Aorta (tissue), 5 donors: ENCODE measurements at regions not wholly inside any gene's neighbourhood (a gene's known extent, or its start where the extent isn't known, plus 50 kb on each side); places are given as distances from the start of the nearest gene placed in this dataset.

Source experiments
- ATAC-seq: fragments of 200-7000 bp; cut with Tn5 transposase; one replicate; pipeline ENCODE4 v1.9.1; 2022; ENCODE audit warnings: moderate library complexity; ENCODE audit not compliant: low FRiP score
- DNase-seq, 2 donors: peaks; one replicate each; pipeline ENCODE4 v3.0.0-alpha.2; 2020
- H3K27ac ChIP-seq, 2 donors: one replicate each; pipeline ENCODE4 v1.5.1; 2013; ENCODE audit warnings: low read length in 2 of 2, mild to moderate bottlenecking in 2 of 2, moderate library complexity in 2 of 2, control low read depth in 1 of 2, inconsistent platforms in 1 of 2, low read depth in 1 of 2
- H3K27me3 ChIP-seq, 2 donors: one replicate each; pipeline ENCODE4 v1.6.1; 2013; ENCODE audit warnings: control low read depth in 1 of 2, low read length in 1 of 2, mild to moderate bottlenecking in 1 of 2, moderate library complexity in 1 of 2; ENCODE audit not compliant: insufficient read depth in 2 of 2, control insufficient read depth in 1 of 2
- H3K36me3 ChIP-seq, 2 donors: one replicate each; pipeline ENCODE4 v1.6.1; 2013; ENCODE audit warnings: control low read depth in 1 of 2, low read length in 1 of 2, mild to moderate bottlenecking in 1 of 2; ENCODE audit not compliant: insufficient read depth in 2 of 2, control insufficient read depth in 1 of 2
- H3K4me1 ChIP-seq, 2 donors: one replicate each; pipeline ENCODE4 v1.6.1; 2013; ENCODE audit warnings: low read length in 2 of 2, control low read depth in 1 of 2, mild to moderate bottlenecking in 1 of 2, moderate library complexity in 1 of 2; ENCODE audit not compliant: insufficient read depth in 2 of 2, control insufficient read depth in 1 of 2
- H3K4me3 ChIP-seq, 2 donors: one replicate each; pipeline ENCODE4 v1.5.1; 2013; ENCODE audit warnings: low read length in 2 of 2, control low read depth in 1 of 2, mild to moderate bottlenecking in 1 of 2
- H3K9me3 ChIP-seq: one replicate; pipeline ENCODE4 v1.6.1; 2013; ENCODE audit warnings: mild to moderate bottlenecking, low read length; ENCODE audit not compliant: control insufficient read depth
- WGBS, 2 donors: extraction: QIAGEN DNeasy Blood & Tissue Kit; methylation state at CpG; one replicate each; pipeline ENCODE4 v1.1.7; 2013; 5-methylcytosine and 5-hydroxymethylcytosine counted together
- intact Hi-C, 2 donors: fragments of 100-400 bp; cut with DNase I; formaldehyde crosslinking; loops; one replicate each; pipeline versions ENCODE4 v1.14.2 to v1.15.0; 2022
- donor health status: healthy with polysubstance abuse.
- donor health status: Bipolar disorder and iron deficiency.
- donor health status: DM: no; HTN: no; CAD: no.
- donor health status: DM: no; HTN: no; CAD: no.
- donor health status: DM: yes; HTN: yes; CAD: no.

DNA sequence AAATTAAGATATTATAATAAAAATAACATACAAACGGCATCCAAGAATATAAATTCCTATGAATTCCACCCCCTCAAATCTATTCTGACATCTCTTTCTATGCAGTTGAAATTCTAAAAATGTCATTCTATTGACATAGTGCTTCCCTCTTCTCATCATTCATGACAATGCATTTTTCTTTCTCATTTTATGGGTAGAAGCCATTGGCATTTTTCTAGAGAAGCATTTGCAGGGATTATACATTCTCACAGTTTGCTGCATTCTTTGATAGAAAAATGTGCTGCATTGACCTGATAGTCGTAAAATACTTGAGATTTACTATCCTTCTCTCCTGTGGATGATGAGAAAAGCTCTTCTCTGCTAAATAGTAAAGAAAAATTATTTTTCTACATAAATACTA is 760.9 kb upstream of the ACO1 start:
- Histone ChIP-seq H3K27me3 (no peaks in the 10 kb centered on the region), H3K4me1 (no peaks in the 10 kb centered on the region), H3K4me3 (no peak overlapping the region), H3K9me3 (no peaks in the 10 kb centered on the region), H3K36me3 (no peaks in the 10 kb centered on the region), H3K27ac (no peak overlapping the region)
- intact Hi-C loops: no loop called here
- WGBS, 2 donors: 24 to 38% methylated on average over 2 of the region's 2 CpGs
- ATAC-seq (no peak), DNase-seq (no peak)

- ATAC-seq (no peak), DNase-seq (no peak)
- Histone ChIP-seq H3K36me3 (no peaks in the 10 kb centered on the region), H3K4me3 (no peak overlapping the region), H3K27ac (no peak overlapping the region), H3K9me3 (no peaks in the 10 kb centered on the region), H3K27me3 (no peaks in the 10 kb centered on the region), H3K4me1 (no peaks in the 10 kb centered on the region)
- intact Hi-C loops: no loop called here
Observed at GRCh38 chr9:31629292-31629691, 755.2 kb upstream of the ACO1 start.

DNA sequence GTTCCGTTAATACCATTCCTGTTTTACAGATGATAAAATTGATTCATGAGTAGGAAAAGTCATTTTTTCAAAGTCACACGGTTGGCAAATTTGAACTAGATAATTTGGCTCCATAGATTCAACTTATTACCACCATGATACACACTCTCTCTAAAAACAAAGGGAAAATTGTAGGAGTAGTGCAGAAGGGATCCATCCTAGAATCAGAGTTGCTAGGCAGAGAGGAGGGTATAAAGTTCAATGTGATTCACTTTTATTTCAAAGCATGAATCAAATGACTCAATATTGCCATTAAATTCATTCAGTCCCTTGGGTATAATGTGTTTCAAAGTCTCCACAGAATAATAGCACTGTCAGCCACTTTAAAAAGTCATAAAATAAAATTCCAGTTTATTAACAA is 747.2 kb upstream of the ACO1 start:
- Histone ChIP-seq H3K27ac (no peak overlapping the region), H3K36me3 (no peaks in the 10 kb centered on the region), H3K4me3 (no peak overlapping the region), H3K4me1 (no peaks in the 10 kb centered on the region), H3K9me3 (no peaks in the 10 kb centered on the region), H3K27me3 (no peaks in the 10 kb centered on the region)
- DNase-seq (no peak), ATAC-seq (no peak)
- whole genome bisulfite sequencing, 2 donors: 50 to 61% methylated on average over 2 of the region's 2 CpGs
- intact Hi-C loops: no loop called here

DNA sequence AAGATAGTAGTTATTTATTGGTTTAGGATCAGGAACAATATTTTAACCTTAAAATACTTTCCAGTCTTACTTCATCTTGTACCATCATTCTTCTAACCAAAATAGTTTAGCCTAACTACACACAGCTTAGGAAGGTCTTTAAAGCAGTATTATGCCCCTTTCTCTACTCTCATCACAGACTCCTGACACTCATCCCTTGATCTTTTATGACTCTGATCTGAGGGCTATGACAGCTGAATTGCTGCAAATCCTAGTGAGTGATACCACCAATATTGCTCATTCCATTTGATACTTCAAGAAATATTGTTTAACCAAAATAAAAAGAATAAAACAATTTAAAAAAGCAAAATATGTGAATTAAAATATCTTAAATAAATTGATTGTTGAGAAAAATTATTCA is 746.6 kb upstream of the ACO1 start:
- Histone ChIP-seq H3K27ac (no peak overlapping the region), H3K4me3 (no peak overlapping the region), H3K27me3 (no peaks in the 10 kb centered on the region), H3K36me3 (no peaks in the 10 kb centered on the region), H3K9me3 (no peaks in the 10 kb centered on the region), H3K4me1 (no peaks in the 10 kb centered on the region)
- intact Hi-C loops: no loop called here
- ATAC-seq (no peak), DNase-seq (no peak)

DNA sequence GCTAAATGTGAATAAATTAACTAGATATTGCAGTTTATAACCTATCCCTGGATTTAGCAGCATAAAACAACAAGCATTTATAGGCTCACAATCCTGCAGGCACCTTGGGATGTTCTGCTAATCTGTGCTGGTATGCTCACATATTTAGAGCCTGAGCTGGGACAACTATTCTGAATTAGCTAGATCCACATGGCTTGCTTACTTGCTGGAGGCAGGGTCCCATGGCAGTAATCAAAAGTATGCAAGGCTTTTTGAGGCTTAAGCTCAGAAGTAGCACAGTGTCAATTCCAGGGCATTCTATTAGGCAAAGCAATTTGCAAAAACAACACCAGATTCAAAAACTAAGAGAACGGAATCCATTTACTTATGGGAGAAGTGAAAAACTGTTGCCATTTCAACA is 745.0 kb upstream of the ACO1 start:
- Histone ChIP-seq H3K9me3 (no peaks in the 10 kb centered on the region), H3K27ac (no peak overlapping the region), H3K4me1 (no peaks in the 10 kb centered on the region), H3K4me3 (no peak overlapping the region), H3K27me3 (no peaks in the 10 kb centered on the region), H3K36me3 (no peaks in the 10 kb centered on the region)
- DNase-seq: no peak
- intact Hi-C loops: no loop called here
- ATAC-seq: no peak
- 64 to 65% methylated on average over 1 of the region's 1 CpG for WGBS, 2 donors

DNA sequence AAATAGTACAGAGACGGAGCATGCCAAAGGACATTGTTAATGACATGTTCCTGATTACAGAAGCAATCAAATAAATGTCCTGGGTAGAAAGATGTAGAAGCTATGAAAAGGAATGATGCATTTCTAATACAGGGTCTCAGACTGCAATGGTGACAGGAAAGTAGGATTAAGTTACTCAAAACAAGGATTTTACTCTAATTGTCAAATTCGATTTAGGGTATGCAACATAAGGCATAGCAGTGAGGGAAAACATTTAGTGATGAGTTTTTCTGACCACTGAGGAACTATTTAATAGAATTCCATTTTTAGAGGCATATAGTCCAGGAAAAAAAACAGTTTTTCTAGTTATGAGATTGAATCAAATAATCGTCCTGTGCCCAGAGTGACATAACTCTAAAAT is 715.1 kb upstream of the ACO1 start:
- DNase-seq (no peak), ATAC-seq (no peak)
- WGBS, 2 donors: 35 to 61% methylated on average over 3 of the region's 3 CpGs

GRCh38 chr9:31671011-31671410 is 713.4 kb upstream of the ACO1 start:
- intact Hi-C loops: no loop called here
- H3K4me1 ChIP-seq: no peaks in the 10 kb centered on the region
- H3K27ac ChIP-seq: no peak overlapping the region
- H3K27me3 ChIP-seq: no peaks in the 10 kb centered on the region
- no peaks in the 10 kb centered on the region for H3K9me3 ChIP-seq
- H3K4me3 ChIP-seq: no peak overlapping the region
- H3K36me3 ChIP-seq: no peaks in the 10 kb centered on the region
- ATAC-seq: no peak
- no peak for DNase-seq
- 75 to 76% methylated on average over 3 of the region's 3 CpGs for WGBS, 2 donors

More for the DNA sequence above, 715.1 kb upstream of the ACO1 start:
- Histone ChIP-seq H3K27me3 (no peaks in the 10 kb centered on the region), H3K27ac (no peak overlapping the region), H3K4me1 (no peaks in the 10 kb centered on the region), H3K4me3 (no peak overlapping the region), H3K36me3 (no peaks in the 10 kb centered on the region), H3K9me3 (no peaks in the 10 kb centered on the region)
- intact Hi-C loops: no loop called here

GRCh38 chr9:31674264-31674663 is 710.2 kb upstream of the ACO1 start:
- Histone ChIP-seq H3K9me3 (no peaks in the 10 kb centered on the region), H3K4me1 (no peaks in the 10 kb centered on the region), H3K36me3 (no peaks in the 10 kb centered on the region), H3K27ac (no peak overlapping the region), H3K4me3 (no peak overlapping the region), H3K27me3 (no peaks in the 10 kb centered on the region)
- intact Hi-C loops: no loop called here
- no peak for ATAC-seq
- DNase-seq: no peak
- WGBS, 2 donors: 89 to 93% methylated on average over 1 of the region's 1 CpG

DNA sequence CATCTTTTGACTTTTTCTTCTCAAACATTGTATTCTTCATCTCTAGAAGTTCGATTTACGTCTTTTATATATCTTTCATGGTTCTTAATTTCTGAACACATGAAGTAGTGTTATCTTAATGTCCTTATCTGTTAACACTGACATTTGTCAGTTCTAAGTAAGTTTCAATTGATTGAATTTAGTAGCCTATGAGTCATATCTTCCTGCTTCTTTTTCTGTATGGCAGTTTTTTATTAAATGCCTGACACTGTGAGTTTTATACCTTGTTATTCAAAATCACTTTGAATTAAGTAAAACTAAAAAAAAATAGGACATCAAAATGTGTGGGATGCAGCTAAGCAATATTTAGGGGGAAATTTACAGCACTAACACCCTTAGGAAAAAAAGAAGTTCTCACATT is 707.0 kb upstream of the ACO1 start:
- H3K9me3 ChIP-seq: no peaks in the 10 kb centered on the region
- intact Hi-C loops: no loop called here
- ATAC-seq (no peak), DNase-seq (no peak)
- H3K27ac ChIP-seq: no peak overlapping the region
- no peaks in the 10 kb centered on the region for H3K36me3 ChIP-seq
- no peaks in the 10 kb centered on the region for H3K27me3 ChIP-seq
- H3K4me3 ChIP-seq: no peak overlapping the region
- H3K4me1 ChIP-seq: no peaks in the 10 kb centered on the region
- WGBS, 2 donors: 16 to 35% methylated on average over 2 of the region's 2 CpGs

GRCh38 chr9:31677877-31678276 is 706.6 kb upstream of the ACO1 start:
- DNase-seq: no peak
- intact Hi-C loops: no loop called here
- Histone ChIP-seq H3K36me3 (no peaks in the 10 kb centered on the region), H3K4me1 (no peaks in the 10 kb centered on the region), H3K27ac (no peak overlapping the region), H3K27me3 (no peaks in the 10 kb centered on the region), H3K9me3 (no peaks in the 10 kb centered on the region), H3K4me3 (no peak overlapping the region)
- no peak for ATAC-seq
- WGBS, 2 donors: 22 to 29% methylated on average over 2 of the region's 2 CpGs
